Osteoblast (primary cell): ENCODE measurements at regions not wholly inside any gene's neighbourhood (a gene's known extent, or its start where the extent isn't known, plus 50 kb on each side); places are given as distances from the start of the nearest gene placed in this dataset.

ENCODE experiments used
- DNase-seq: peaks from one replicate; pipeline ENCODE4 v3.0.0; 2011; ENCODE audit warnings: low spot score, mixed read lengths; ENCODE audit not compliant: insufficient read length; ENCODE audit errors: missing footprints
- H2AFZ ChIP-seq: 2 replicates; pipeline ENCODE4 v1.6.0; 2011; ENCODE audit warnings: mild to moderate bottlenecking, low read length
- H3K27ac ChIP-seq: 2 replicates; pipeline ENCODE4 v1.5.1; 2011; ENCODE audit warnings: mild to moderate bottlenecking, low read depth, low read length, moderate library complexity
- H3K27me3 ChIP-seq: 2 replicates; pipeline ENCODE4 v1.6.0; 2012; ENCODE audit warnings: mild to moderate bottlenecking, control low read depth, inconsistent platforms, low read length, moderate library complexity; ENCODE audit not compliant: insufficient read depth
- H3K36me3 ChIP-seq: 2 replicates; pipeline ENCODE4 v1.5.1; 2011; ENCODE audit warnings: mild to moderate bottlenecking, low read length, control low read depth, moderate library complexity; ENCODE audit not compliant: insufficient read depth
- H3K4me1 ChIP-seq: 2 replicates; pipeline ENCODE4 v1.5.1; 2011; ENCODE audit warnings: mild to moderate bottlenecking, low read length, control low read depth, moderate library complexity; ENCODE audit not compliant: insufficient read depth
- H3K4me2 ChIP-seq: 2 replicates; pipeline ENCODE4 v1.6.0; 2011; ENCODE audit warnings: mild to moderate bottlenecking, low read length; ENCODE audit not compliant: insufficient read depth
- H3K4me3 ChIP-seq: fragments of 200-600 bp; sonication (generic); 3 replicates; pipeline ENCODE4 v1.5.1; 2012; ENCODE audit warnings: mild to moderate bottlenecking, low read length, inconsistent platforms; ENCODE audit not compliant: insufficient read depth
- H3K79me2 ChIP-seq: 2 replicates; pipeline ENCODE4 v1.6.0; 2012; ENCODE audit warnings: mild to moderate bottlenecking, low read length, control low read depth, inconsistent platforms; ENCODE audit not compliant: insufficient read depth
- H3K9me3 ChIP-seq: 2 replicates; pipeline ENCODE4 v1.5.1; 2011; ENCODE audit warnings: low read depth, low read length, control low read depth
- H4K20me1 ChIP-seq: 2 replicates; pipeline ENCODE4 v1.6.0; 2012; ENCODE audit warnings: mild to moderate bottlenecking, low read length, control low read depth; ENCODE audit not compliant: insufficient read depth
- TF ChIP-seq, protein P1 (sequence below): IDR thresholded peaks from 2 replicates; pipeline ENCODE4 v1.5.1; 2011; ENCODE audit warnings: mild to moderate bottlenecking, low read depth, low read length, moderate library complexity; ENCODE audit errors: extremely low read depth

- Histone ChIP-seq H4K20me1 (no peaks in the 10 kb centered on the region), H3K9me3 (no peaks in the 10 kb centered on the region), H3K79me2 (no peaks in the 10 kb centered on the region), H3K27me3 (no peaks in the 10 kb centered on the region), H2AFZ (no peak overlapping the region), H3K4me2 (no peak overlapping the region), H3K27ac (no peak overlapping the region), H3K4me1 (no peaks in the 10 kb centered on the region), H3K4me3 (no peak overlapping the region), H3K36me3 (no peaks in the 10 kb centered on the region)
- DNase-seq = no peak
- TF ChIP-seq, protein P1, sequence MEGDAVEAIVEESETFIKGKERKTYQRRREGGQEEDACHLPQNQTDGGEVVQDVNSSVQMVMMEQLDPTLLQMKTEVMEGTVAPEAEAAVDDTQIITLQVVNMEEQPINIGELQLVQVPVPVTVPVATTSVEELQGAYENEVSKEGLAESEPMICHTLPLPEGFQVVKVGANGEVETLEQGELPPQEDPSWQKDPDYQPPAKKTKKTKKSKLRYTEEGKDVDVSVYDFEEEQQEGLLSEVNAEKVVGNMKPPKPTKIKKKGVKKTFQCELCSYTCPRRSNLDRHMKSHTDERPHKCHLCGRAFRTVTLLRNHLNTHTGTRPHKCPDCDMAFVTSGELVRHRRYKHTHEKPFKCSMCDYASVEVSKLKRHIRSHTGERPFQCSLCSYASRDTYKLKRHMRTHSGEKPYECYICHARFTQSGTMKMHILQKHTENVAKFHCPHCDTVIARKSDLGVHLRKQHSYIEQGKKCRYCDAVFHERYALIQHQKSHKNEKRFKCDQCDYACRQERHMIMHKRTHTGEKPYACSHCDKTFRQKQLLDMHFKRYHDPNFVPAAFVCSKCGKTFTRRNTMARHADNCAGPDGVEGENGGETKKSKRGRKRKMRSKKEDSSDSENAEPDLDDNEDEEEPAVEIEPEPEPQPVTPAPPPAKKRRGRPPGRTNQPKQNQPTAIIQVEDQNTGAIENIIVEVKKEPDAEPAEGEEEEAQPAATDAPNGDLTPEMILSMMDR = no peak
Measured at GRCh38 chr12:17665839-17666238, 424.2 kb downstream of the RERGL start.

DNA sequence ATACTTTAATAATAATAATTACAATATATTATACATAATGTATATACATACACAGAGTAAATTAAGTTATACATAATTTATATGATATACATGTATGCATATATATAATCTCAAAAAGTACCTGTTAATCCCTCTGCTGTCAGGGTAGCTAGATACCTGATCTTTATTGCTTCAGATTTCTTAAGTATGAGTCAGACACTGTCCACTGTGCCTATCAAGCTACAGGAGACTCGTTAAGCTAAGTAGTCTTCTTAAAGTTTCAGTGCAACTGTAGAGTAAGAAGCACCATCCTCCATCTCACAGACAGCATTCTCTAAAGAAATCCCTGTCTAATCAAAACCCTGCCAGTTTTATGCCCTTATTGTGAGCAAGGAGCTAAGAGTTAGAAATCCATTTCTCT lies 428.7 kb downstream of the RERGL start:
- Histone ChIP-seq H2AFZ (no peak overlapping the region), H4K20me1 (no peaks in the 10 kb centered on the region), H3K4me1 (no peaks in the 10 kb centered on the region), H3K27ac (no peak overlapping the region), H3K4me2 (no peak overlapping the region), H3K27me3 (no peaks in the 10 kb centered on the region), H3K4me3 (no peak overlapping the region), H3K36me3 (no peaks in the 10 kb centered on the region), H3K79me2 (no peaks in the 10 kb centered on the region), H3K9me3 (no peaks in the 10 kb centered on the region)
- TF ChIP-seq, protein P1 = no peak
- no peak for DNase-seq

DNA sequence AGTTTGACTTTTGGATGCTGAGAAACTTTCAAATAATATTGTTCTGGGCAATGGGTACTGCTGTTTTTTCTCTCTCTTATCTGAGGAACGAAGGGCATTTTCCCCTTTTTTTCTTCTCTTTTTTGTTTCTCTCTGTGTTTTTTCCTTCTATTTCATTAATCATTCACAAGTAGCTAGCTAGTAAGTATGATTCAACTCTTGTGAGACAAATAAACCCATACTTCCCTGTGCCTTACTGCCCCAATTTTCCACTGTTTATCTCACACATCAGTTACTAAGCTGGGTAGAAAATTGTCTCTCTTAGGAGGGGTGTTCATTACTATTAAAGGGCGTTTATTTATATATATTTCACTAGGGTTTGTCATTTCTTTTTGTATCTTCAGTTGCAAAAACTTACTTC lies 437.6 kb downstream of the RERGL start:
- Histone ChIP-seq H3K79me2 (no peaks in the 10 kb centered on the region), H2AFZ (no peak overlapping the region), H3K4me1 (no peaks in the 10 kb centered on the region), H4K20me1 (no peaks in the 10 kb centered on the region), H3K4me3 (no peak overlapping the region), H3K36me3 (no peaks in the 10 kb centered on the region), H3K9me3 (no peaks in the 10 kb centered on the region), H3K4me2 (no peak overlapping the region), H3K27me3 (no peaks in the 10 kb centered on the region), H3K27ac (no peak overlapping the region)
- TF ChIP-seq, protein P1 = no peak
- DNase-seq = no peak

- Histone ChIP-seq H3K36me3 (no peaks in the 10 kb centered on the region), H3K79me2 (no peaks in the 10 kb centered on the region), H3K27ac (no peak overlapping the region), H3K4me1 (no peaks in the 10 kb centered on the region), H3K4me3 (no peak overlapping the region), H3K9me3 (no peaks in the 10 kb centered on the region), H3K27me3 (no peaks in the 10 kb centered on the region), H2AFZ (no peak overlapping the region), H3K4me2 (peak overlapping the region; percentile 72), H4K20me1 (no peaks in the 10 kb centered on the region)
- TF ChIP-seq, protein P1 = no peak
- DNase-seq = no peak
Measured at GRCh38 chr12:17642340-17642650, 447.7 kb downstream of the RERGL start.
